ENCODE measurements at regions not wholly inside any gene's neighbourhood (a gene's known extent, or its start where the extent isn't known, plus 50 kb on each side); places are given as distances from the start of the nearest gene placed in this dataset.

DNA sequence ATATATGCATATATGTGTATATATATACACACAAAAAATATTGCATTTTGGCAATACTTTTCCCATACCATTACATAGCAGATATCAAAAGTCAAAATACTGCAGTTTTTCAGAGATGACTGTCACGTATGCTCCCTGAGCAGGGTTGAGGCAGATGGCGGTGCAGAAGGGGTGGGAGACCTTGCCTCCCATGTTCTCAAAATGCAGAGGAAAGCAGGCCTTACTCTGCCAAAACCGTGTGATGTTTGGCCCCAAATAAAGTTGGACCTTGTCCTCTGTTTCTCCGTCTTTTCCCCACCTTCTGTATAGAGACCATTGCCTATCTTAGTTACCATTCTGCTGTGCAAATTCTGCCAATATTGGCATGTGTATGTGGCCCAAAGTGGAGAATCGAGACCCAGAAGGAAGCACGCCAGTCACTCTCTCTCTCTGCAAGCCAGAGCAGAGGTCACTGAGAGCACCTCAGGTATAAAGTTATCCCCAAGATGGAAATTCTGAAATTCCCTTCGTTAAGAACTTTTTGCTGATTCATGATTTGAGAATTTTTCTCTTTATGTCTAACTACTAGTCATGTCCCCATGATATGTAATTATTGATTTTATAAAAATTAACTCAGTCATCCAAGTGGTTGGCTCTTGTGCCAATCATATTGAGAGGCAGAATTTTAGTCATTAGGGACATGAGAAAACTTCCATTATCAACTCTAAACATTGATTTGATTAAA lies 898.8 kb downstream of the EPHA4 start:
- H3K23ac ChIP-seq (ENCODE audit: insufficient read length, low read depth, low read length): no peak overlapping the region
- no peaks in the 10 kb centered on the region for H3K79me2 ChIP-seq (ENCODE audit: insufficient read depth, low read length)
- peaks cover 5 to 6% of the 10 kb centered on the region in 2 experiments for H3K9me3 Mint-ChIP-seq
- no peak overlapping the region for H3T11ph ChIP-seq (ENCODE audit: low read length)
- no peak overlapping the region for H3K56ac ChIP-seq (ENCODE audit: insufficient read length, low read depth, low read length)
- no peak overlapping the region for H3K18ac ChIP-seq (ENCODE audit: insufficient read length, low read depth, low read length)
- no CpG with 5 or more reads among the region's 7 CpGs for WGBS (ENCODE audit: extremely low coverage, insufficient read length, low lambda C conversion rate)
- no peak overlapping the region for H2BK5ac ChIP-seq (ENCODE audit: insufficient read length, low read length)
- H2BK12ac ChIP-seq (ENCODE audit: insufficient read length, low read depth, low read length): no peak overlapping the region
- H3K27ac Mint-ChIP-seq: no peak overlapping the region
- H4K20me1 ChIP-seq (ENCODE audit: control insufficient read depth, insufficient read depth, insufficient read length): no peaks in the 10 kb centered on the region
- no peaks in the 10 kb centered on the region for H3K27me3 ChIP-seq (ENCODE audit: insufficient read depth, low read length)
- no peak overlapping the region for H3K4ac ChIP-seq (ENCODE audit: low read depth, low read length)
- H2AK5ac ChIP-seq (ENCODE audit: insufficient read length, low read length): no peak overlapping the region
- H3K4me3 Mint-ChIP-seq: no peak overlapping the region
- H4K5ac ChIP-seq (ENCODE audit: insufficient read length, low read depth, low read length): no peak overlapping the region
- H2BK20ac ChIP-seq (ENCODE audit: low read depth, low read length, poor library complexity, severe bottlenecking): no peak overlapping the region
- H3K4me1 ChIP-seq (ENCODE audit: insufficient read depth, low read length): no peaks in the 10 kb centered on the region
- H3K4me2 ChIP-seq (ENCODE audit: insufficient read depth, insufficient read length, low read length): no peak overlapping the region
- H3K9me3 ChIP-seq (ENCODE audit: control insufficient read depth, low read depth, low read length): no peaks in the 10 kb centered on the region
- no peak for TF ChIP-seq CTCF (conservative IDR thresholded peaks at IDR 0.05)
- no peaks in the 10 kb centered on the region for H3K79me1 ChIP-seq (ENCODE audit: insufficient read depth, low read depth, low read length, poor library complexity, severe bottlenecking)
- H3K27ac ChIP-seq (ENCODE audit: insufficient read length, low read depth, low read length): no peak overlapping the region
- H4K8ac ChIP-seq (replicated peaks; ENCODE audit: insufficient read length, low read depth, low read length): no peak overlapping the region
- H3K14ac ChIP-seq (ENCODE audit: insufficient read depth, low read length): no peak overlapping the region
- H4K91ac ChIP-seq (ENCODE audit: insufficient read length, low read depth, low read length): no peak overlapping the region
- H2AFZ ChIP-seq (ENCODE audit: low read length): no peak overlapping the region
- peaks cover 0 to 6% of the 10 kb centered on the region in 2 experiments; a peak in 3 of 4 replicates for H3K4me1 Mint-ChIP-seq
- no peak overlapping the region for H2BK15ac ChIP-seq (ENCODE audit: low read depth, low read length)
- no peak overlapping the region for H3K9ac ChIP-seq (ENCODE audit: extremely low read depth, insufficient read length, low read length)
- no peak for DNase-seq
- peaks cover 0 to 7% (median 3%) of the 10 kb centered on the region in 3 experiments; a peak in 5 of 7 replicates for H3K36me3 Mint-ChIP-seq (ENCODE audit: insufficient read depth in 1 of 3, low read depth in 3 of 3)
- H3K23me2 ChIP-seq (ENCODE audit: insufficient read length, low read depth, low read length, poor library complexity, severe bottlenecking): no peaks in the 10 kb centered on the region
- no peak overlapping the region for H2BK120ac ChIP-seq (ENCODE audit: low read depth, low read length, poor library complexity, severe bottlenecking)
- no peaks in the 10 kb centered on the region for H3K27me3 Mint-ChIP-seq (ENCODE audit: low read depth)
